ENCODE measurements at regions not wholly inside any gene's neighbourhood (a gene's known extent, or its start where the extent isn't known, plus 50 kb on each side); places are given as distances from the start of the nearest gene placed in this dataset.

- TF ChIP-seq POLR2A (IDR thresholded peaks at IDR 0.05) (no peak), CTCF (IDR thresholded peaks at IDR 0.05) (no peak)
These were observed 189.0 kb downstream of the DIPK2A start for GRCh38 chr3:144160627-144161026.
